ENCODE measurements at regions not wholly inside any gene's neighbourhood (a gene's known extent, or its start where the extent isn't known, plus 50 kb on each side); places are given as distances from the start of the nearest gene placed in this dataset.
A peak's percentile ranks its signal among the peaks of the same experiment; 100 is the strongest.

DNA sequence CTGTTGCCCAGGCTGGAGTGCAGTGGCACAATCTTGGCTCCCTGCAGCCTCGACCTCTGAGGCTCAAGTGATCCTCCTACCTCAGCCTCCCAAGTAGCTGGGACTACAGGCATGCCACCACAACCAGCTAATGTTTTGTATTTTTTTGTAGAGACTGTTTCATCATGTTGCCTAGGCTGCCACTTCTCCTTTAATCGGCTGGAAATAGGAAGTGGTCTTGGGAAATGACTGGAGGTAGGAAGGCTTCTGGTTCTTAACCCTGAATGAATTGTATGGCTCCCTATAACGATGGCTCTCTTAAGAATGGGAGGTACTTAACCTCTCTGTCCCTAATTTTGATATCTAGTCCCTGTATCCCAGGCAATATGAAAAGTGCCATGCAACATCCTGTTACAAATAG is 113.9 kb upstream of the USP15 start:
- intact Hi-C loops (cut with DNase I; ENCODE audit: low total_unique reads): no loop called here
- H3K4me3 ChIP-seq (ENCODE audit: low read depth, poor library complexity, severe bottlenecking): no peak overlapping the region
- DNase-seq (ENCODE audit: low spot score in 2 of 2): no peak
- 70 to 74% methylated on average over 3 of the region's 3 CpGs for WGBS, 2 donors
- TF ChIP-seq POLR2A (IDR thresholded peaks at IDR 0.05): no peak
- TF ChIP-seq, protein P1, sequence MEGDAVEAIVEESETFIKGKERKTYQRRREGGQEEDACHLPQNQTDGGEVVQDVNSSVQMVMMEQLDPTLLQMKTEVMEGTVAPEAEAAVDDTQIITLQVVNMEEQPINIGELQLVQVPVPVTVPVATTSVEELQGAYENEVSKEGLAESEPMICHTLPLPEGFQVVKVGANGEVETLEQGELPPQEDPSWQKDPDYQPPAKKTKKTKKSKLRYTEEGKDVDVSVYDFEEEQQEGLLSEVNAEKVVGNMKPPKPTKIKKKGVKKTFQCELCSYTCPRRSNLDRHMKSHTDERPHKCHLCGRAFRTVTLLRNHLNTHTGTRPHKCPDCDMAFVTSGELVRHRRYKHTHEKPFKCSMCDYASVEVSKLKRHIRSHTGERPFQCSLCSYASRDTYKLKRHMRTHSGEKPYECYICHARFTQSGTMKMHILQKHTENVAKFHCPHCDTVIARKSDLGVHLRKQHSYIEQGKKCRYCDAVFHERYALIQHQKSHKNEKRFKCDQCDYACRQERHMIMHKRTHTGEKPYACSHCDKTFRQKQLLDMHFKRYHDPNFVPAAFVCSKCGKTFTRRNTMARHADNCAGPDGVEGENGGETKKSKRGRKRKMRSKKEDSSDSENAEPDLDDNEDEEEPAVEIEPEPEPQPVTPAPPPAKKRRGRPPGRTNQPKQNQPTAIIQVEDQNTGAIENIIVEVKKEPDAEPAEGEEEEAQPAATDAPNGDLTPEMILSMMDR (IDR thresholded peaks at IDR 0.05): no peak

DNA sequence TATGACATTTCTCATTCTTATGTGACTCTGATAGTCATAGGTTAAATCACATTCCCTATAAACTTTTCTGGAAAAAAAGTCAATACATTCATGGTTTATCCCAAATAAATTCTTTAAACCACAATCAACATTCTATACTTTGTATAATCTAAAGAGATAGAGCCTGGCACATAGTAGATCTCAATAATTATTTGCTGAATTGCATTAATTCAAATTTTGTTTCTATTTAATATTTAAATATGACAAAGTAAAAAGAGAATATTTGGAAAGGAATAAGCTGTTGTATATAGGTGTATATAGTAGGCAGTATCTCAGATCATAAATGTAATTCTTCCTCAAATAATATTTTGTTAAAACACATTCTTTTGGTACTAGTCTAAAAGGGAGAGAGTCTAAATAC is 102.2 kb upstream of the USP15 start:
- TF ChIP-seq, protein P1 (IDR thresholded peaks at IDR 0.05): no peak
- no peak for TF ChIP-seq POLR2A (IDR thresholded peaks at IDR 0.05)
- H3K4me3 ChIP-seq (ENCODE audit: low read depth, poor library complexity, severe bottlenecking): no peak overlapping the region
- intact Hi-C loops (cut with DNase I; ENCODE audit: low total_unique reads): no loop called here
- no peak for DNase-seq (ENCODE audit: low spot score in 2 of 2)

DNA sequence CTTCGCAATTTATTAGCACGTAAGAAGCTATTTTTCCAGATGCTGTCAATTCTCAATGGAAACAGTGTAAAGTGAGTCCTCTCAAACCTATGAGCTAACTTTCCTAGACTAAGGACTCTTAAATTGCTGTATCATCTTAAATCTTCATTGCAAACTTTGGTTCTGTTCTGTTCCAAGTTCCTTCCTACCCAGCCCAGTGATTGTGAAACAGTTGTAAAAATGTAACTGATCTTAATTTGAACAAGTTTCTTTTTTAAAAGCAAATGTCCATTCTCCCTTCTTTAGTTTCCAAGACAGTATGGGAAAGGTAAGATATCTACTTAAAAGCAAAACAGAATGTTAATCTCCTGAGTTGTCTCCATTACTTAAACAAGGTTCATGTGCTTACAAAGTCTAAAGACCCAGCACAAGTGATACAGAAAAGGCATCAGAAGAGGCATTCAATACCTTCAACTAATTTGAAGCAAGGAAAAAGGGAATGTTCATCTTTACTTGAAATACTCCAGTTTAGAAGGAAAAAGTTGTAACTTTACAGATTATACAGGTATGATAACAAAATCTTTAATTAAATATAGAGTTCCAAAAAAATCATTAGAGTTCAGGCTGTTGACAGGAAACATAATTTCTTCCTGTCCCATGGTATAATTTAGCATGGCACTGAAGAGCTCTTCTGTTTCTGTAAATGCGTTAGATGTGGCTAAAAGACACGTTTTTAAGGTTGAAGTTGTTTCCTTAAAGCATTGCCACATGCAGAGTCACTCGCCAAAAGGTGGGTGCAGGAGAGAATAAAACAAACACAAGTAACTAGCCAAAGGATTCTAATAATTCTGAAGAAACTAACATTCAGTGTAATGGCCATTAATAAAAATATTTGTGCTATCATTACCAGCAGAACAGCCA is 101.5 kb upstream of the USP15 start:
- WGBS, 2 donors: 66 to 69% methylated on average over 5 of the region's 5 CpGs
- no peak overlapping the region for H3K4me3 ChIP-seq (ENCODE audit: low read depth, poor library complexity, severe bottlenecking)
- no peak for DNase-seq (ENCODE audit: low spot score in 2 of 2)
- TF ChIP-seq POLR2A (IDR thresholded peaks at IDR 0.05): no peak
- TF ChIP-seq, protein P1 (IDR thresholded peaks at IDR 0.05): no peak
- intact Hi-C loops (cut with DNase I; ENCODE audit: low total_unique reads): no loop called here

DNA sequence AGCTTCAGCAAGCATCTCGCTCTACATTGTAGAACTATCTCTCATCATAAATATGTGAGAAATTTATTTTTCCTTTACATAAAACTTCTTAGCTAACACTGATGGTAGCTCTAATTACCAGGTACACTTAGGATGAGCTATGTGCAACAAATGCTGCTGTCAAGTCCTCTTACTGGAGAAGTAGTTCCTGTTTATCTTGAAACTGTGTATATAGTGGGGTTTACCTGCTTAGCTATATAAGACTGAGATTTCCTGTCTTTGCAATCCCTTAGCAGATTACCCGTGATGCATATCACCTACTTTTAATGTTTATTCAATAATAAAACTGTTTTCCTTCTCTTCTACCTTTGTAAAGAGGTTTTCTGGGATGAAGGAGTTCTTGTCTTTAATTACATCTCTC is 98.0 kb upstream of the USP15 start:
- 88 to 97% methylated on average over 2 of the region's 2 CpGs for WGBS, 2 donors
- no peak for DNase-seq (ENCODE audit: low spot score in 2 of 2)
- no peak overlapping the region for H3K4me3 ChIP-seq (ENCODE audit: low read depth, poor library complexity, severe bottlenecking)
- TF ChIP-seq, protein P1 (IDR thresholded peaks at IDR 0.05): no peak
- TF ChIP-seq POLR2A (IDR thresholded peaks at IDR 0.05): no peak
- intact Hi-C loops (cut with DNase I; ENCODE audit: low total_unique reads): no loop called here

DNA sequence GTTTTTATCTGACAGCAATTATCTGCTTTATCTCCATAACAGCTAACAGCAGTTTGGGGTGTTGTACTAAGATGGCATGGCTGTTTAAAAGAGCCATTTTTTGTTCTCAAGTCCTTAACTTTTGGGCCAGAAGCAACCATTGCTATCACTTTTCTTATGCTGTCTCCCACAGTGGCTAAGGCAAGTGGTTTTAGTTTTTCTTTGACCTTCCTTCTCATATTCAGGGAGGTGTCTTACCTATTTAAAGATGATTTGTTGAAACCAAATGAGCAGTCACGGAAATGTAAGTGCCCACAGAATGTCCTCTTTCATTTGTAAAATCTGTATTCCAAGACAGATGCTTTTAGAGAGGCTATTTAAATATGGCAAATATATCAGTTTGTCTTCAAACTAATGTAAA is 96.8 kb upstream of the USP15 start:
- TF ChIP-seq POLR2A (IDR thresholded peaks at IDR 0.05): no peak
- TF ChIP-seq, protein P1 (IDR thresholded peaks at IDR 0.05): no peak
- DNase-seq (ENCODE audit: low spot score in 2 of 2): no peak
- 66 to 71% methylated on average over 1 of the region's 1 CpG for WGBS, 2 donors
- intact Hi-C loops (cut with DNase I; ENCODE audit: low total_unique reads): no loop called here
- H3K4me3 ChIP-seq (ENCODE audit: low read depth, poor library complexity, severe bottlenecking): no peak overlapping the region

DNA sequence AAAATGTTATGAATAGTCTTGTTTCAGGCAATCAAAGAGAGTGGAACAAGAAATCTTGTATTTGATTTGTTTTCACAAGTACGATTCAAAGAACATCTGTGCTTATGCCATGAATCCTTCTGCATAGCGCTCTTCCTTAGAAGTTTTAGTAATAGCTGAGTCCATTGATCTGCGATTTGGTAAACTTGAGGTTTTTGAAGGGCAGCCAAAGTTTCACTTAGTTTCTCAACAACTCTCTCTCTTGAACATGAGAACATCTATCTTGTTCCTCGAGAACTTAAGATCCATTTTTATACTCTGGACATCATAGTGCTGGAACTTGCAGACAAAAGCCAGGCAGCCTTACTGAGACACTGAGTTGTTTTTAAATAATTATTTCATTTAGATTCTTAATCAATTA is 96.2 kb upstream of the USP15 start:
- TF ChIP-seq, protein P1 (IDR thresholded peaks at IDR 0.05): no peak
- TF ChIP-seq POLR2A (IDR thresholded peaks at IDR 0.05): no peak
- peak in 1 of 2 donors; percentile 18 for DNase-seq (ENCODE audit: low spot score in 2 of 2)
- intact Hi-C loops (cut with DNase I; ENCODE audit: low total_unique reads): no loop called here
- 32 to 52% methylated on average over 4 of the region's 4 CpGs for WGBS, 2 donors
- no peak overlapping the region for H3K4me3 ChIP-seq (ENCODE audit: low read depth, poor library complexity, severe bottlenecking)
